NB4 (cell line): ENCODE measurements at regions not wholly inside any gene's neighbourhood (a gene's known extent, or its start where the extent isn't known, plus 50 kb on each side); places are given as distances from the start of the nearest gene placed in this dataset.

Source experiments
- DNase-seq: peaks from one replicate; pipeline ENCODE4 v3.0.0; 2010; ENCODE audit warnings: low read depth
- H3K4me3 ChIP-seq: one replicate; pipeline ENCODE4 v1.5.1; 2011; ENCODE audit warnings: mild to moderate bottlenecking, low read depth, low read length, moderate library complexity
- CTCF ChIP-seq: IDR thresholded peaks from one replicate; pipeline ENCODE4 v1.5.1; 2012; ENCODE audit warnings: low read depth, low read length
- MAX ChIP-seq: IDR thresholded peaks from 2 replicates; pipeline ENCODE4 v1.6.1; 2011; ENCODE audit warnings: low read depth, low read length
- MYC ChIP-seq: IDR thresholded peaks from 2 replicates; pipeline ENCODE4 v1.6.1; 2011; ENCODE audit warnings: low read depth, low read length
- POLR2A ChIP-seq: IDR thresholded peaks from 2 replicates; pipeline ENCODE4 v1.6.1; 2011; ENCODE audit warnings: mild to moderate bottlenecking; ENCODE audit not compliant: insufficient read length; ENCODE audit errors: extremely low read depth

GRCh38 chr1:68974447-68974846 lies 477.6 kb upstream of the DEPDC1 start:
- no peak for DNase-seq
- no peak overlapping the region for H3K4me3 ChIP-seq
- TF ChIP-seq MYC = no peak
- TF ChIP-seq CTCF = no peak
- no peak for TF ChIP-seq MAX
- no peak for TF ChIP-seq POLR2A

GRCh38 chr1:68975212-68975933 lies 478.5 kb upstream of the DEPDC1 start:
- H3K4me3 ChIP-seq = no peak overlapping the region
- DNase-seq = no peak
- no peak for TF ChIP-seq MYC
- TF ChIP-seq POLR2A = no peak
- no peak for TF ChIP-seq CTCF
- no peak for TF ChIP-seq MAX

GRCh38 chr1:68976916-68977610 lies 480.2 kb upstream of the DEPDC1 start:
- no peak for TF ChIP-seq MYC
- no peak for TF ChIP-seq MAX
- TF ChIP-seq POLR2A = no peak
- no peak for TF ChIP-seq CTCF
- no peak overlapping the region for H3K4me3 ChIP-seq
- DNase-seq = no peak

GRCh38 chr1:68979891-68980290 lies 483.0 kb upstream of the DEPDC1 start:
- no peak for TF ChIP-seq CTCF
- H3K4me3 ChIP-seq = no peak overlapping the region
- DNase-seq = no peak

- DNase-seq = no peak
- TF ChIP-seq MYC (no peak), MAX (no peak), CTCF (no peak), POLR2A (no peak)
- H3K4me3 ChIP-seq = no peak overlapping the region
Measured at GRCh38 chr1:68984289-68984688, 487.4 kb upstream of the DEPDC1 start.

GRCh38 chr1:68994096-68994495 lies 497.2 kb upstream of the DEPDC1 start:
- no peak for DNase-seq
- TF ChIP-seq MYC (no peak), CTCF (no peak), POLR2A (no peak), MAX (no peak)

More at GRCh38 chr1:68994096-68994495, 497.2 kb upstream of the DEPDC1 start:
- H3K4me3 ChIP-seq = no peak overlapping the region
